Psoas muscle (tissue), 7 donors: ENCODE measurements at regions not wholly inside any gene's neighbourhood (a gene's known extent, or its start where the extent isn't known, plus 50 kb on each side); places are given as distances from the start of the nearest gene placed in this dataset.

Experiments used
- ATAC-seq, 4 donors: fragments of 200-7000 bp; cut with Tn5 transposase; one replicate each; pipeline ENCODE4 v1.9.1; 2020; ENCODE audit warnings: moderate library complexity in 3 of 4, mild to moderate bottlenecking in 2 of 4
- DNase-seq, 2 donors: peaks; one replicate each; pipeline ENCODE4 v3.0.0-alpha.2; 2020
- H3K27ac ChIP-seq: fragments of 200-600 bp; one replicate; pipeline ENCODE4 v1.8.0; 2022
- H3K27me3 ChIP-seq, 3 donors: fragments of 200-600 bp in 1 of 3; one replicate each; pipeline versions ENCODE4 v1.6.1 to v1.8.0; 2013 to 2022; ENCODE audit warnings: low read length in 2 of 3, mild to moderate bottlenecking in 2 of 3, moderate library complexity in 1 of 3; ENCODE audit not compliant: insufficient read depth in 3 of 3
- H3K36me3 ChIP-seq, 2 donors: fragments of 200-600 bp in 1 of 2; one replicate each; pipeline versions ENCODE4 v1.6.1 to v1.8.0; 2013 to 2022; ENCODE audit warnings: low read depth in 1 of 2, mild to moderate bottlenecking in 1 of 2, moderate library complexity in 1 of 2; ENCODE audit not compliant: insufficient read depth in 1 of 2
- H3K4me1 ChIP-seq: fragments of 200-600 bp; one replicate; pipeline ENCODE4 v1.8.0; 2022
- H3K4me3 ChIP-seq: fragments of 200-600 bp; one replicate; pipeline ENCODE4 v1.8.0; 2022; ENCODE audit warnings: mild to moderate bottlenecking
- H3K9me3 ChIP-seq: fragments of 200-600 bp; one replicate; pipeline ENCODE4 v1.8.0; 2022
- CTCF ChIP-seq: fragments of 200-600 bp; IDR thresholded peaks from one replicate; pipeline ENCODE4 v1.8.0; 2022; ENCODE audit warnings: antibody characterized with exemption
- WGBS, 3 donors: extraction: QIAGEN DNeasy Blood & Tissue Kit; methylation state at CpG; one replicate each; pipeline versions ENCODE4 v1.1.6 to v1.1.7; 2013; 5-methylcytosine and 5-hydroxymethylcytosine counted together
- intact Hi-C, 2 donors: fragments of 100-400 bp; cut with DNase I; formaldehyde crosslinking; loops; one replicate each; pipeline versions ENCODE4 v1.11.0 to v1.14.2; 2022
- donor health status: healthy with polysubstance abuse.
- donor health status: DM: no; HTN: no; CAD: no; lungs with moderate emphysema.
- donor health status: Bipolar disorder and iron deficiency.
- donor health status: healthy.
- donor health status: DM: yes; HTN: yes; CAD: no.
- donor health status: DM: no; HTN: no; CAD: no.
- donor health status: DM: yes; HTN: yes; CAD: no.

- ATAC-seq = no peak
- intact Hi-C loops = no loop called here
- DNase-seq = no peak
- no peak overlapping the region for H3K4me3 ChIP-seq
- no peaks in the 10 kb centered on the region for H3K9me3 ChIP-seq
- H3K4me1 ChIP-seq = no peaks in the 10 kb centered on the region
- H3K27ac ChIP-seq = no peak overlapping the region
- no peaks in the 10 kb centered on the region for H3K27me3 ChIP-seq
- no peaks in the 10 kb centered on the region for H3K36me3 ChIP-seq
- no peak for TF ChIP-seq CTCF
- 59 to 76% (median 65%) methylated on average over 2 of the region's 2 CpGs for WGBS, 3 donors
These were observed 1101.7 kb upstream of the GHITM start for GRCh38 chr10:83037653-83038052.

DNA sequence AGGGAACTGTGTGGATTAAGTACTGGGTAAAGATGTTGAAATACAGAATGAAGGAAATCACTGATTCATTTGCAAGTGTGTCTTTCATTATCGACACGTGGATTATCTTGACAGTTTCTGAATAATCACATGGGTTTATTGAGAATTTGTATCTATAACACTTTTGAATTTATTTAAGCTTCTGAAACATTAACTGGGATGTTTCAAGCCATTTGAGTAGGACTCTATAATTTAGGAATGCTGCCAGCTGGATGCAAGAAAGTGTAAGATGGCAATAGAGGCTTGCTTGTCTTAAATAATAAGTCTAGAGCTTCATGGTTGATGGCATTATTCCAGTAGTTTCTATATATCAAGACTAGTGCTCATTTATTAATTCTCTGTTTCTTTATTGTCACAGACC, 1100.7 kb upstream of the GHITM start:
- WGBS, 3 donors = 31 to 41% (median 36%) methylated on average over 2 of the region's 2 CpGs
- Histone ChIP-seq H3K4me3 (no peak overlapping the region), H3K9me3 (no peaks in the 10 kb centered on the region), H3K4me1 (no peaks in the 10 kb centered on the region), H3K27me3 (no peaks in the 10 kb centered on the region), H3K27ac (no peak overlapping the region), H3K36me3 (no peaks in the 10 kb centered on the region)
- no peak for TF ChIP-seq CTCF
- no peak for DNase-seq
- no peak for ATAC-seq
- intact Hi-C loops = no loop called here

- H3K36me3 ChIP-seq = no peaks in the 10 kb centered on the region
- ATAC-seq = no peak
- no peak for DNase-seq
- H3K4me1 ChIP-seq = no peaks in the 10 kb centered on the region
- H3K27ac ChIP-seq = no peak overlapping the region
- H3K9me3 ChIP-seq = no peaks in the 10 kb centered on the region
- 76 to 86% (median 86%) methylated on average over 4 of the region's 4 CpGs for WGBS, 3 donors
- no peaks in the 10 kb centered on the region for H3K27me3 ChIP-seq
- intact Hi-C loops = no loop called here
- TF ChIP-seq CTCF = no peak
- H3K4me3 ChIP-seq = no peak overlapping the region
These were observed 1093.6 kb upstream of the GHITM start for GRCh38 chr10:83045731-83046130.

GRCh38 chr10:83050815-83051214, 1088.5 kb upstream of the GHITM start:
- no peak for DNase-seq
- H3K36me3 ChIP-seq = no peaks in the 10 kb centered on the region
- intact Hi-C loops = no loop called here
- no peak overlapping the region for H3K27ac ChIP-seq
- H3K4me3 ChIP-seq = no peak overlapping the region
- no peak for ATAC-seq
- H3K27me3 ChIP-seq = no peaks in the 10 kb centered on the region
- no peak for TF ChIP-seq CTCF
- H3K4me1 ChIP-seq = no peaks in the 10 kb centered on the region
- 64 to 72% (median 69%) methylated on average over 3 of the region's 3 CpGs for WGBS, 3 donors
- H3K9me3 ChIP-seq = no peaks in the 10 kb centered on the region

DNA sequence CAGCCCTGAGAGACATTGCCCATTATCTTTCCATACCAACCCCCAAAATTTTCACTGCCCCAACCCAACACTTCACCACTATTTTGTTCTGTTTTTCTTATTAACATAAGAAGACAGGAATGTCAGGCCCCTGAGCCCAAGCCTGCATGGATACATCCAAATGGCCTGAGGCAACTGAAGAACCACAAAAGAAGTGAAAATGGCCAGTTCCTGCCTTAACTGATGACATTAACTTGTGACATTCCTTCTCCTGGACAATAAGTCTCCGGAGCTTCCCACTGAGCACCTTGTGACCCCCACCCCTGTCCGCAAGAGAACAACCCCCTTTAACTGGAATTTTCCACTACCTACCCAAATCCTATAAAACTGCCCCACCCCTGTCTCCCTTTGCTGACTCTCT, 1076.4 kb upstream of the GHITM start:
- intact Hi-C loops = no loop called here
- no peaks in the 10 kb centered on the region for H3K36me3 ChIP-seq
- DNase-seq = no peak
- WGBS, 3 donors = 83 to 96% (median 88%) methylated on average over 2 of the region's 2 CpGs
- no peaks in the 10 kb centered on the region for H3K4me1 ChIP-seq
- no peak overlapping the region for H3K27ac ChIP-seq
- no peak for ATAC-seq
- no peak overlapping the region for H3K4me3 ChIP-seq
- no peaks in the 10 kb centered on the region for H3K27me3 ChIP-seq
- no peaks in the 10 kb centered on the region for H3K9me3 ChIP-seq
- TF ChIP-seq CTCF = no peak
